ENCODE measurements at regions not wholly inside any gene's neighbourhood (a gene's known extent, or its start where the extent isn't known, plus 50 kb on each side); places are given as distances from the start of the nearest gene placed in this dataset.
A peak's percentile ranks its signal among the peaks of the same experiment; 100 is the strongest.

GRCh38 chr22:48263791-48264351 lies 1501.4 kb downstream of the TBC1D22A start:
- no peak for TF ChIP-seq CTCF (conservative IDR thresholded peaks at IDR 0.05)
- H3K27ac ChIP-seq, result no peak overlapping the region

DNA sequence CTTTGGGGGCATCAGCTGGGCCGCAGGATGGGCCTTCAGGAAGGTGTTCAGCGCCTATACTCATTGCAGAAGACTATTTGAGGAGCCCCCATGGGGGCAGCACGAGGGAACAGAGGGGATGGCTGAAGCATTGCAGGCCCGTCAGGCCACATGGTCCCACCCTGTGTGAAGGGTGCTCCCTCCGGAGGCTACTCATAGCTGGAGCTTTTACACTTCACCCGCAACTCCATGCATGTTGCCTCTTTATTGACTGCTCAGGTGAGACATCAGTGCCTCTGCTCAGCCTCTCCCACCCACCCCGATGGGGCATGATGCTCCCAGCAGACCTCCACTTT lies 1500.9 kb downstream of the TBC1D22A start:
- H3K27ac ChIP-seq, result no peak overlapping the region
- no peak for TF ChIP-seq CTCF (conservative IDR thresholded peaks at IDR 0.05)

GRCh38 chr22:48262596-48263430 lies 1500.4 kb downstream of the TBC1D22A start:
- H3K27ac ChIP-seq, result no peak overlapping the region
- TF ChIP-seq CTCF (conservative IDR thresholded peaks at IDR 0.05), result no peak

GRCh38 chr22:48261706-48262105 lies 1499.3 kb downstream of the TBC1D22A start:
- no peak for TF ChIP-seq CTCF (conservative IDR thresholded peaks at IDR 0.05)
- H3K27ac ChIP-seq, result no peak overlapping the region

GRCh38 chr22:48261048-48261621 lies 1498.7 kb downstream of the TBC1D22A start:
- no peak overlapping the region for H3K27ac ChIP-seq
- no peak for TF ChIP-seq CTCF (conservative IDR thresholded peaks at IDR 0.05)

DNA sequence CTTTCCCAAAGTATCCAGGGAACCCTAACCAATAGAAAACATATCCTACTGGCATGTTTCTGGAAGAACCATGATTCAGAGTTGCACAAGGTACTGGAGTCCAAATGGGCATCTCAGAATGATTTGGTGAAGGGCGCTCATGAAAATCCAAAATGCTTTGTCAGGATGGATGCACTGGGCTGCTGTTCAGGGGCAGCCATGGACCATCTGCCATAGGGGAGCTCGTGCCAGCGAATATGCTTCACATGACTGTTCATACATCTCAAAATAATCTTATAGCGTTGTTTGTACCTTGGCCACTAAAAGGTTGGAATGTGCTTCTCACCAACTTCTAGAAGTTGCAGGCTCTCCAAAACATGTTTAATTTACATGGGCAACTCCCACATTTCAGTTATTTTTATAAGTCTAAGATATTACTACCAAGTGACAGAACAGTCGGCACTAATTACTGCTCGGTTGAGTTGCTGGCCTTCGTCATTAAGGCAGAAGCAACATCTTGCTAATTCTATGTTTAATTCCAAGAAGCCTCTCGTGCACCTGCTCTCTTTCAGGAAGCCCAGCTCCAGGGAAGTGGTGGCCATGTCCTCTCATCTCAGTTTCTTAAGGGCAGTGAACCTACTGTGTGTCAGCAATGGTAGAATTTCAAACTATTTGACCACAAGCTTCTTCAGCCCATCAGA lies 1497.7 kb downstream of the TBC1D22A start:
- no peak for TF ChIP-seq CTCF (conservative IDR thresholded peaks at IDR 0.05)
- H3K27ac ChIP-seq, result peak overlapping the region; percentile 69

DNA sequence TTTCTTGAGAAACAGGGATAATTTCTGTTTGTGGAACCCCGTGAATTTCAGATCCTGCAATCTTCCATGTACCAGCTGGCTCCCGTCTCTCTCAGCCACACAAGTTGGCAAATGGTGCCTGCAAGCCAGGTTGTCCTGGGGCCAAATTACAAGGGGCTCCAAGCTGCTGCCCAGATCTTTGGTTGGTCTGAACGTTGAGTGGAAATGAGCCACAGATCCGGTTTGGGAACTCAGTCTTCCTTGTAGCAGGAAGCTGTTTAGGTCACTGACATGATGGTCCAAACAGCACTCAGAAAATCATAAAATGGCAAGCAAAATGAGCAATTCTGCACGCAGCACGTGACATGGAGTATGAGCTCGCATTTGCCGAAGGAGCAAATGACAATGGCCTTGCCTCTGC lies 1496.4 kb downstream of the TBC1D22A start:
- peak overlapping the region; percentile 69 for H3K27ac ChIP-seq
- no peak for TF ChIP-seq CTCF (conservative IDR thresholded peaks at IDR 0.05)

Measured in VCaP (cell line).